SK-N-MC (cell line): ENCODE measurements at regions not wholly inside any gene's neighbourhood (a gene's known extent, or its start where the extent isn't known, plus 50 kb on each side); places are given as distances from the start of the nearest gene placed in this dataset.

Experiments used
- EZH2 ChIP-seq: fragments of 200-600 bp; sonication (generic); IDR thresholded peaks from one replicate; pipeline ENCODE4 v1.6.1; 2017; ENCODE audit warnings: antibody characterized with exemption
- FOXP2 ChIP-seq: optimal IDR thresholded peaks from 2 replicates; pipeline ENCODE3; 2011; ENCODE audit warnings: mild to moderate bottlenecking, moderate library complexity; ENCODE audit not compliant: insufficient read depth; ENCODE audit errors: extremely low read length, control extremely low read depth
- POLR2AphosphoS5 ChIP-seq: IDR thresholded peaks from 2 replicates; pipeline ENCODE4 v1.6.1; 2012; ENCODE audit warnings: mild to moderate bottlenecking, low read depth, low read length, borderline replicate concordance

DNA sequence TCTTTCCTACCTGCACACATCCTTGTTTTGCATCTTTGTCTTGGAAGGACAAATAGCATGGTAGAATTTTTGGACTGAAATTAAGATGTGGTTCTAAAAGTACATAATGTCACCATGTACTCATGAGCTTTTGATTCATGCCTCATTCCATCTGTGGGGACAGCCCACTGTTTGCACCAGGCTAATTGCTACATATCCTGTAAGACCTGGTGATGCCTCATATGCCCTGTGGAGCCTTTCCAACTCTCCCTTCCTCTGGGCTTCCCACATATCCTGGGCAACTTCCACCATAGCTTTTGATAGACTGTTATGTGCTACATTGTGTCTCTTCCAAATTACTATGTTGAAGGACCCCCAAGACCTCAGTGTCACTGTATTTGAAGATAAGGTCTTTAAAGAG is 213.6 kb upstream of the PREP start:
- TF ChIP-seq EZH2 (no peak), POLR2AphosphoS5 (no peak), FOXP2 (no peak)
